GM12878 (cell line): ENCODE measurements at regions not wholly inside any gene's neighbourhood (a gene's known extent, or its start where the extent isn't known, plus 50 kb on each side); places are given as distances from the start of the nearest gene placed in this dataset.

Experiments
- ATAC-seq: fragments of 200-7000 bp; cut with Tn5 transposase; 3 replicates; pipeline ENCODE4 v1.9.1; 2020; ENCODE audit warnings: mild to moderate bottlenecking, moderate library complexity
- BruUV-seq: library from RNA; stranded (reverse); fragments of 400-500 nt; replicated peaks from 2 replicates; lab custom pipeline; 2021; lab: Mats Ljungman, UMichigan
- CTCF ChIA-PET: fragments of 300-600 bp; sonication (Branson Sonifier 250); formaldehyde crosslinking; extraction: SDS; loops from one replicate; lab custom pipeline; 2021; ENCODE audit warnings: inconsistent platforms; lab: Yijun Ruan, JAX
- POLR2A ChIA-PET: fragments of 350-600 bp; formaldehyde crosslinking; extraction: SDS; loops from one replicate; lab custom pipeline; 2021; ENCODE audit warnings: inconsistent platforms; lab: Charles Lee
- RAD21 ChIA-PET: fragments of 300-600 bp; sonication (Branson Sonifier 250); formaldehyde crosslinking; loops from one replicate; lab custom pipeline; 2023; ENCODE audit warnings: antibody characterized with exemption; ENCODE audit not compliant: unreplicated experiment; lab: Charles Lee
- SMC1A ChIA-PET: fragments of 300-600 bp; sonication (Branson Sonifier 250); formaldehyde crosslinking; loops from one replicate; lab custom pipeline; 2023; ENCODE audit not compliant: unreplicated experiment, uncharacterized antibody; lab: Charles Lee
- DNase-seq: peaks from one replicate; pipeline ENCODE4 v3.0.0-alpha.2; 2011; ENCODE audit warnings: low read depth, low spot score
- FAIRE-seq: peaks from 3 replicates; lab custom pipeline; 2011; peaks lifted over from hg19 to GRCh38; lab: Jason Lieb, UNC
- H2AFZ ChIP-seq: 2 replicates; pipeline ENCODE4 v1.6.0; 2011; ENCODE audit warnings: low read depth, low read length, control low read depth; ENCODE audit not compliant: control insufficient read depth
- H3K27ac ChIP-seq: 2 replicates; pipeline ENCODE4 v1.5.1; 2011; ENCODE audit warnings: control low read depth; ENCODE audit not compliant: control insufficient read depth, insufficient read depth
- H3K27me3 ChIP-seq, 2 experiments: replicated peaks in 1 of 2; 2 replicates each; pipeline versions ENCODE4 v1.6.0 to v1.6.1; 2011; ENCODE audit warnings: low read length in 1 of 2; ENCODE audit not compliant: control insufficient read depth in 2 of 2, insufficient read depth in 2 of 2
- H3K36me3 ChIP-seq, 2 experiments: 2 replicates each; pipeline ENCODE4 v1.5.1; 2011; ENCODE audit warnings: low read length in 1 of 2; ENCODE audit not compliant: control insufficient read depth in 2 of 2, insufficient read depth in 2 of 2
- H3K4me1 ChIP-seq: 2 replicates; pipeline ENCODE4 v1.6.1; 2011; ENCODE audit warnings: mild to moderate bottlenecking, low read length, moderate library complexity, mixed read lengths; ENCODE audit not compliant: control insufficient read depth, insufficient read depth
- H3K4me2 ChIP-seq: 2 replicates; pipeline ENCODE4 v1.6.0; 2011; ENCODE audit warnings: control low read depth; ENCODE audit not compliant: control insufficient read depth, insufficient read depth
- H3K4me3 ChIP-seq: fragments of 200-600 bp; sonication (generic); 2 replicates; pipeline ENCODE4 v1.5.1; 2016
- H3K79me2 ChIP-seq: 2 replicates; pipeline ENCODE4 v1.6.0; 2011; ENCODE audit warnings: low read length; ENCODE audit not compliant: control insufficient read depth, insufficient read depth
- H3K9ac ChIP-seq: 2 replicates; pipeline ENCODE4 v1.8.0; 2011; ENCODE audit warnings: low read length, control low read depth, mixed read lengths; ENCODE audit not compliant: control insufficient read depth, insufficient read depth
- H3K9me3 ChIP-seq: replicated peaks from 3 replicates; pipeline ENCODE4 v1.5.1; 2011; ENCODE audit warnings: mild to moderate bottlenecking, low read length; ENCODE audit not compliant: control insufficient read depth, insufficient read depth
- H4K20me1 ChIP-seq: 2 replicates; pipeline ENCODE4 v1.6.0; 2011; ENCODE audit not compliant: control insufficient read depth, insufficient read depth
- BRCA1 ChIP-seq: IDR thresholded peaks from 2 replicates; pipeline ENCODE4 v1.6.1; 2011; ENCODE audit warnings: low read depth, low read length, improper control_type of control experiment
- DPF2 ChIP-seq: fragments of 450-650 bp; IDR thresholded peaks from 2 replicates; pipeline ENCODE4 v1.6.1; 2017; ENCODE audit warnings: mild to moderate bottlenecking
- EGR1 ChIP-seq, 2 experiments: IDR thresholded peaks; 1 replicate in 1 of 2; 2 replicates in 1 of 2; pipeline ENCODE4 v1.6.1; 2011 to 2012; ENCODE audit warnings: low read depth in 2 of 2, low read length in 2 of 2, borderline replicate concordance in 1 of 2, mild to moderate bottlenecking in 1 of 2, moderate library complexity in 1 of 2
- HDGF ChIP-seq: fragments of 450-650 bp; IDR thresholded peaks from 2 replicates; pipeline ENCODE4 v1.6.1; 2016; ENCODE audit warnings: antibody characterized with exemption
- RB1 ChIP-seq: fragments of 450-650 bp; formaldehyde crosslinking; IDR thresholded peaks from 2 replicates; pipeline ENCODE4 v1.6.1; 2017; ENCODE audit warnings: mild to moderate bottlenecking, borderline replicate concordance
- SMARCA5 ChIP-seq: fragments of 450-650 bp; IDR thresholded peaks from 2 replicates; pipeline ENCODE4 v1.6.1; 2017; ENCODE audit warnings: mild to moderate bottlenecking
- ZNF217 ChIP-seq: fragments of 450-650 bp; IDR thresholded peaks from 2 replicates; pipeline ENCODE4 v1.6.1; 2017; ENCODE audit warnings: antibody characterized with exemption, mild to moderate bottlenecking
- WGBS: methylation state at CpG from one replicate; pipeline ENCODE4 v1.1.6; 2016; ENCODE audit warnings: low lambda C conversion rate; ENCODE audit not compliant: insufficient replicate concordance, insufficient coverage; ENCODE audit errors: missing lambda C conversion rate; 5-methylcytosine and 5-hydroxymethylcytosine counted together
- in situ Hi-C: fragments of 300-500 bp; cut with MboI; formaldehyde crosslinking; loops from 9 replicates; pipeline ENCODE4 v1.14.3; 2018; ENCODE audit warnings: mixed read lengths
- intact Hi-C: fragments of 100-400 bp; cut with micrococcal nuclease; formaldehyde crosslinking; loops from one replicate; pipeline ENCODE4 v1.14.2; 2022; ENCODE audit not compliant: unreplicated experiment
- TF ChIP-seq, protein P1 (sequence below): fragments of 450-650 bp; IDR thresholded peaks from 2 replicates; pipeline ENCODE4 v1.6.1; 2016; ENCODE audit warnings: mild to moderate bottlenecking

DNA sequence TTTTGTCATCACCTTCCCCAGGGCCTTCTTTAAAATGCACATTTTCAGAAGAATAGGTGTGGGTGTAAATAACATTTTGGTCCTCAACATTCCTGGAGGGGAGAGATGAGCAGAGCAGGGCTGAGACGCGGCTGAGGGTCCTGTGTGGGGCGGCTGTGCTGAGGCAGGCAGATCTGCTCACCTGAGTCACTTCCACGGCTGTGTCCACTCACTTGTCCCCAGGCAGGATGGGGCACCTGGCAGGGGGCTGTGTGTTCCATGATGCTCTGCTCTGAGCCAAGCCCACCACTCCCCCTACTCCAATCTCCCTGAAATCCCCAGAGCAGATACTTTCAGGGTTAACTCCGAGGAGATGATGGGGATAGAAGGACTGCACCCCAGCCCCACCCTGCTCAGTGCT lies 93.8 kb downstream of the GLRX3 start (continued):
- TF ChIP-seq, protein P1, sequence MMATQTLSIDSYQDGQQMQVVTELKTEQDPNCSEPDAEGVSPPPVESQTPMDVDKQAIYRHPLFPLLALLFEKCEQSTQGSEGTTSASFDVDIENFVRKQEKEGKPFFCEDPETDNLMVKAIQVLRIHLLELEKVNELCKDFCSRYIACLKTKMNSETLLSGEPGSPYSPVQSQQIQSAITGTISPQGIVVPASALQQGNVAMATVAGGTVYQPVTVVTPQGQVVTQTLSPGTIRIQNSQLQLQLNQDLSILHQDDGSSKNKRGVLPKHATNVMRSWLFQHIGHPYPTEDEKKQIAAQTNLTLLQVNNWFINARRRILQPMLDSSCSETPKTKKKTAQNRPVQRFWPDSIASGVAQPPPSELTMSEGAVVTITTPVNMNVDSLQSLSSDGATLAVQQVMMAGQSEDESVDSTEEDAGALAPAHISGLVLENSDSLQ = no peak
- no peak for TF ChIP-seq RB1
- no peak for TF ChIP-seq EGR1 (IDR thresholded peaks at IDR 0.05; ENCODE audit: borderline replicate concordance in 1 of 2, low read depth in 2 of 2, low read length in 2 of 2)
- no peak for TF ChIP-seq ZNF217
- no peak for TF ChIP-seq DPF2
- TF ChIP-seq HDGF = no peak
- no peak for TF ChIP-seq BRCA1

DNA sequence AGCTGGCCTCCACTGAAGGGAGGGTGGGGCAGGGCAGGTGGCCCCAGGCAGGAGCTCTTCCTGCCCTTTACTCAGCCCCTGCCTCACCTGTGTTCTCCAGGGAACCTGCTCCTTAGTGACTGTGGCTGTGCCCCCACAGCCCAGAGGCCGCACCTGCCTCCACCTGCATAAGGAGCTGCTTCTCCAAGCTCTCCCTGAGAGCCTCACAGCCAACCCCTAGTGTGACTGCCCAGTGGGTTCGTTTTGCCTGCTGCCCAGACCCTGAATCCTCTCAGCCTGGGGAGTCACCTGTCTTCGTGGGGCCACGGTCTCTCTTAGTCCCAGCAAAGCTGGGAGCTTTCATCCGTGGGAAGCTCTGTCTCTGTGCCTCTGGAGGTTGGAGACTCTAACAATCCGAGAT lies 94.4 kb downstream of the GLRX3 start:
- FAIRE-seq = no peak
- Histone ChIP-seq H3K27ac (no peak overlapping the region), H3K27me3 (no peaks in the 10 kb centered on the region), H3K4me3 (no peak overlapping the region), H3K79me2 (no peaks in the 10 kb centered on the region), H3K4me1 (no peaks in the 10 kb centered on the region), H3K9me3 (no peaks in the 10 kb centered on the region), H3K9ac (no peak overlapping the region), H3K4me2 (no peak overlapping the region), H2AFZ (no peak overlapping the region), H3K36me3 (no peaks in the 10 kb centered on the region; a peak in 1 of 4 replicates), H4K20me1 (no peaks in the 10 kb centered on the region)
- intact Hi-C loops = no loop called here
- ChIA-PET CTCF (interaction anchor here (0.6 kb wide), 1 partner anchor 76 kb away, joined by 3 read pairs; no protein-coding TSS in a partner anchor), RAD21 (no interaction called here), SMC1A (no interaction called here), POLR2A (no interaction called here)
- BruUV-seq = no TSS peak
- 20% methylated on average over 6 of the region's 6 CpGs for WGBS
- no peak for ATAC-seq
- TF ChIP-seq SMARCA5 = no peak
- DNase-seq = no peak
- in situ Hi-C loops = no loop called here
